Hepatocyte (in vitro differentiated cells): ENCODE measurements at regions not wholly inside any gene's neighbourhood (a gene's known extent, or its start where the extent isn't known, plus 50 kb on each side); places are given as distances from the start of the nearest gene placed in this dataset.

Experiments
- CTCF ChIP-seq: fragments of 200-600 bp; sonication (generic); IDR thresholded peaks from 2 replicates; pipeline ENCODE4 v1.5.1; 2016; ENCODE audit warnings: antibody characterized with exemption, mild to moderate bottlenecking; ENCODE audit not compliant: poor library complexity
- EZH2phosphoT487 ChIP-seq: fragments of 200-600 bp; sonication (generic); IDR thresholded peaks from one replicate; pipeline ENCODE4 v1.6.1; 2018; ENCODE audit warnings: antibody characterized with exemption, mild to moderate bottlenecking, low read depth, moderate library complexity; ENCODE audit not compliant: unreplicated experiment, severe bottlenecking

- TF ChIP-seq CTCF: no peak
- TF ChIP-seq EZH2phosphoT487: no peak
Observed at GRCh38 chr6:103587722-103588121, 1272.0 kb downstream of the HACE1 start.
